GM18498 (cell line): ENCODE measurements at regions not wholly inside any gene's neighbourhood (a gene's known extent, or its start where the extent isn't known, plus 50 kb on each side); places are given as distances from the start of the nearest gene placed in this dataset.

Source experiments
- ATAC-seq: cut with Tn5 transposase; IDR thresholded peaks from one replicate; pipeline ENCODE4 v1.9.1; 2021; ENCODE audit warnings: mild to moderate bottlenecking, moderate library complexity; ENCODE audit not compliant: unreplicated experiment

DNA sequence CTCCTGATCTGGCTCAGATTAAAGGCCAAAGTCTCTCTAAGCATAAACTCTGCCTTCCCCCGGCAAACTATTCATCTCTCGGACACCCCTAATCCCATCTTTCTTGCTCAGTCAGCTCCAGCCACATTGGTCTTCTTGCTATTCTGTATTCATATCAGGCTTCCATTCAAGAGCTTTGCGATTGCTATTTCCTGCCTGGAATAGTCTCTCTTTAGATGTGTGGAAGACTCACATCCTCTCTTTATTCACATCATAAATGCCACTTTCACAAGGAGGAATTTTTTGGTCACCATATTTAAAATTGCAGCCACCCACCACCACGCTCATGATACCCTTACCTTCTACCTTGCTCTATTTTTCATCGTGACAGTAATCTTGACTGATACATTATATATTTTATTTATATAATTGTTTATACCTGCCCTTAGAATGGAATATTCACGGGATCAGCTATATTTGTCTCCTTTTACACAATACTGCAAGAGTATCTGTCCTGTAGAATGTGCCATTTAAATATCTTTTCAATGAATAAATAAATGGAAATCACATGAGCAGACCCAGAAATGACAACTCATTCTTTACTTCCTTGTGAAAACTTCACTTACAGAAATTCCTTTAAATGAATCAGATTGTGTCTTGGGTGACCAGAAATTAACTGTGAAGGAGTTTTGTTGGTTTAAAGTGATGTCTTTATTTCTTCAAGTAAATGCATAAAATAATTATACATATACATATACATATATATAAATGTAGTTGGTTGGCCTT, 780.6 kb upstream of the FLRT2 start:
- ATAC-seq, result no peak

DNA sequence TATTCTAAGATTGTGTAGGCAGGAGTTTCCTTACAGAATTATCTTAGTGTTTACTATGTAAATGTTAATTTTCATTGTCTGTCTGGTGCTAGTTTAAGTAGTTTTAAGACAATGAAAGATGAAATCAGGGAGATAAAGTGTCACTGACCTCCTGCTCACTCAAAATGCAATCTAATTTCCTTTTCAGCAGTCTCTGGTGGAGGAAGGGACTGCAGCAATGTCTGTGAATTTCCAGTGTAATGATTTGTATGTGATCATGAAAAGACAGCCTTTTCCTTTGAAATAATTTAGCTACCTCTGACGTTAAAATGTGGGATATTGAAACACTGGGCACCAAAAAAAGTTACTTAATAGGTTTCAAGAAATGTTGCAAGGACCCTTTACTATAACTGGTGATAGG, 779.7 kb upstream of the FLRT2 start:
- no peak for ATAC-seq

DNA sequence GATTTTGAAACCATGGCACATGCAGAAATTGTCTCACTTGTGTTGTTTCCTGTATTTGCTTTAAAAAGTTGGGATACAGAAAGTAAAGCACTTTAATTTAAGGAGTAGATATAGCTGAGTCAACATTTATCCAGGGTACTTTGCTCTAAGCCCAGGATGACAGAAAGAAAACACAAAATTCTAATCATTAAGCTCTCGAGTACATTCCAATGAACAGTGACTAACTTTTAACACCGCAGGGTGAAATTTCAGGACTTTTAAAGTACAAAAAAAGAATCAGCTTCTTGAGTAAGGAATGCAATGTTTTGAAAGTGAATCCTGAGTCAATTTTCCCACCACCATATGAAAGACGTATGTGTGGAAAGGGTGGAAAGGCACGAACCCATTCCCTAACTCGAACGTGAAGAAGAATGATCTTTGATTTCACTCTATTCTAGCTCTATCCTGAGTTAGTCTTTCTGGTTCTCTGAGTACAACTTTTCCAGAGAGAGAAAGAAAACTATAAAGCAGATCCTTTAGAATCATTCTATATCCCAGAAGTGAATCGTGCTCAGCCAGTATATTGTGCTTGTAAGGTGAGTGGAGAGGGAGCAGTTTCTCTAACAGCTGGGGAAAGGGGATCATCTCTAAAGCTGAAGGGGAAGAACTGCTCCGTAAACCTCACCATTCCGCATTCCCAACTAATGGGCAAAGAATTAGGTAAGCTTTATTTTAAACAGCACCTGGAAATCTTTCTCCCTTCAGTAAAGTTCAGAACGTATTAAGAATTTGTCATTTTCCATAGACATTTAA, 779.0 kb upstream of the FLRT2 start:
- no peak for ATAC-seq

DNA sequence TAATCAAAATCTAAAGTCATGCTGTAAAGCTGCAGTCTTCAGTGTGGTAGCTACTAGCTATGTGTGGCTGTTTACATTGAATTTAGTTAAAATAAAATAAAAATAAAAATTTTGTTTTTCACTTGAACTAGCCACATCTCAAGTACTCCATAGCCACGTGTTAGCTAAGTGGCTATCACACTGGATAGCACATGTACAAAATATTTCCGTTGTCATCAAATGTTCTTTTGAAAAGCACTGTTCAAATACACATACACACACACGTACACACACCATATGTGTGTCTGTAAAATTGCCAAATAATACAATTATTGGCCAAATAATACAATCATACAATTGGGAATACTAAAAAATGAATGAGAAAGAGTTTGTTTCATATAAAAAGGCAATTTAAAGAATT, 778.2 kb upstream of the FLRT2 start:
- no peak for ATAC-seq

DNA sequence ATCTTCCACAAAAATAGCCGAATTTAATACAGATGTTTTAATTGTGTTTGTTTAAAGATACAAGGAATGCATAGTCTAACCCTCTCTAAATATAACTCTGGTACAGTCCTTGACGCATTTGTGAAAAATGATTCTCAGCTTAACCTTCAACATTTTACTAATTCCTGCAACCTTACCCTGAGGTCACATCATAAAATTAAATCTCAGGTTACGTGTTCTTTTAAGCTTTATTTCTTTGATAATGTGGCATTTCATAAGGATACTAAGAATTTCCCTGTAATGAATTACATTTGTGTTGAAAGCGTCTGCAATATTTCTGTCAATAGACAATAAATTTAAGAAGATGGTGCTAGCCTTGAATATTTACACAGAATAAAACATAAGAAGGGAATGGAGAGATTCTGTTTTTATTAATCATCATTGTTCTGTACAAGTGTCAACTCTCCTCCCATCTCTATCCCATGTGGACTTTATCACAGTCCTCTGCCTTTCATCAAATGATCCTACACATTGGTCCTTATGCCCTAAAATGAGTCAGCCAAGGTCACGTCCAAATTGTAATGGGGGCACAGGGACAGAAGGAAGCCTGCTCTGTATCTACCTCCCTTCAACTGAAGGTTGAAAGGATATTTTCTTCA, 769.3 kb upstream of the FLRT2 start:
- no peak for ATAC-seq

DNA sequence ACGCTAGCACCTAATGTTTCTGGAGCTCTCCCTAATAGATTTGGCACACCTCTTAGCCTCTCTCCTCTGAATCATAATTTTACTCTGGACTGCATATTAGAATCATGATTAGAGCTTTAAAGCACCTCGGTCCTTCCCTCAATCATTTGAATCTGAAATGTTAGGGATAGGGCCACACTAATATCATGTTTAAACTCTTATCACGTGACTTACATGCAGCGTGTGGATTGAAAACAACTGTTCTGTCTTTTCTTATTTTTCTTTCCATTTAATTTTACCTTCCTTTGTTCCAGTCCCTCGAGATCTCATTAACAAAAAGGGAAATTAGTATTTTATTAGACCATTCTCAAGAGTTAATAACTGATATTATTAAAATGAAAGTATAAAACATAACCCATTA, 762.5 kb upstream of the FLRT2 start:
- no peak for ATAC-seq

DNA sequence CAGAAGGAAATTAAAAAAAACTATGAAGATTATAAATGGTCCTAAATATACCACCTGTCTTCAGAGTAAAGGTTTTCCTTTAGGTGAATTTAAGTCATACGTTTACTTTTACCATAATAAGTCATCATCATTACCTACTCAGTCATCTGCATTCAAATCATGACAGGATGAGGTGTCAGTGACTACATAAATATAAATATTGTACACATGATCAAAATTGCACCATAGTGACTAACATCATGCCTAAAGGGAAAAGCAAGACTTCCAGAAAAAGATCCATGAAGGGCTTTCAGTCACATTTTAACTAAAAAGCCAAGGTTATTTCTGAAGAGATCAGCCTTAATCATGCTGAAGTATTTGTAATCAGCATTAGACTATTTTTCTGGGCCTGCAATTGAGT, 759.9 kb upstream of the FLRT2 start:
- ATAC-seq, result no peak

DNA sequence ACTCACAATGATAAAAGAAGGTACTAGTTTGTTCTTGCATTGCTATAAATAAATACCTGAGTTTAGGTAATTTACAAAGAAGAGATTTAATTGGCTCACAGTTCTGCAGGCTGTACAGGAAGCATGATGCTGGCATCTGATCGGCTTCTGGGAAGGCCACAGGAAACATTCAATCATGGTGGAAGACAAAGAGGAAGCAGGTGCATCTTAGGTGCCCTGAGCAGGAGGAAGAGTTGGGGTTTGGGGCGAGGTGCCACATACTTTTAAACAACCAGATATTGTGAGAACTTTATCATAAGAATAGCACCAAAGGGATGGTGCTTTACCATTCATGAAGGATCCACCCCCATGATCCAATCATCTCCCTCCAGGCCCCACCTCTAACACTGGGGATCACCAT, 752.6 kb upstream of the FLRT2 start:
- ATAC-seq, result no peak

DNA sequence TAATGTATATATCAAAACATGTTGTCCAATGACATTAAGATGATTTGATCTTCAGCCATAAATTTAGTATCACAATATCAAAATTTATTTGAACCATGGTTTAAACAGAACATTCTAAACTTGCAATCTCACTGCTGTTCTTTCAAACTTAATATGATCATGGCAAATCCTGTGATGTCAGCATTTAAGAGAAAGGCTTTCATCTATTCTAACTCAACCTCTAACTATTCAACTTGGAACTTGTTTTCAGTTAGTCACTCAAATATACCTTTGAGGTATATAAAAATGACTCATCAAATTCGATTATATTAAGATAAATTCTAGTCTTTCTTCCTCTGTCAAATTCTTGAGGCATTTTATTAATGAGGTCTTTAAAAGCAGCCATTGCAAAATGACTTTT, 747.0 kb upstream of the FLRT2 start:
- no peak for ATAC-seq

DNA sequence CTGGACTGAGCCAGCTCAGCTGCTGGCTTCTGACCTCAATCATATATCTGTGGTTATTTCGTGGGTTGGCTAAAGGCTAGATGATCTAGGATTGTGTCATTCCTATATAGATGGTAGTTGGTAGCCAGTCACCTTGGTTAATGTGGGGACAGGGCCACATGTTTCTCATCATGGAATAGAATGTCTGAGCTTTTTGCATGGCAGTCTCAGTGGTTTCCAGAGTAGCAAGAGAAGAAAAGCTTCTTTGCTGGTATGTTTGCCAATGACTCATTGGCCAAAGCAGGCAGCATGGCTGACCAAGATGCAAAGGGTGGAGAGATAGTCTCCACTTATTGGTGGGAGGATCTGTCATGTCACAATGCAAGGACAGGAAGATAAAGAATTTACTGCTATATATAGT, 746.4 kb upstream of the FLRT2 start:
- no peak for ATAC-seq

DNA sequence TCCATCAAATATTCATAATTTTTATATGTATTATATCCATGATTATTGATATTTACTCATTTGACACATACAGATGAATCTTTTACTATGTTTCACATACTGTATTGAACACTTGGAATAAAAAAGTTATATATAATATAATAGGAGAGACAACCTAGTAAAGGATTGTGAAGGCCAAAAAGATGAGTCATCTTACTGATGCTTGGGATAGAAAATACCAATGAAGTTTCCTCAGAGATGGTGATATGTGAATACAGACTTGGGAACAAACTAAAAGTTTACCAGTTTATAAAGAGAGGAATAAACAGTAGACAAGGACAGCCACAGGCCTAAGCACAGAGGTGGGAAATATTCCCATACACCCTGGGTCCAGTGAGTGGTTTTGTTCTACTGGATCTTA, 743.9 kb upstream of the FLRT2 start:
- ATAC-seq, result no peak

DNA sequence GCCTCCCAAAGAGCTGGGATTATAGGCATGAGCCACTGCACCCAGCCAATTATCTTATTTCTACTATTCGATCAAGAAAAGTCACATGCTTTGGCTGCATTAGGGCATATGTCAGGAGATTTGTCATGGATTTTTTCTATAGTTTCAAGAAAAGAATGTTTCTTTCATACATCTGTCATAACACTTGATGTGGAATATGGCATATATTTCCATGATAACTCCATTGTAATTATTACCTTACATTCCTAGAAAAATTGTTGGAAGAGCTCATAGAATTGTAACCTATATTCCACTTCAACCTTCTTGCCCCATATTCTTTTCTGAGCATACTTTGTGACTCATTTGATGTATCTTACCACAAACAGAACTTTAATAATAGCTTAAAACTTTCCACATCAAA, 740.9 kb upstream of the FLRT2 start:
- no peak for ATAC-seq

DNA sequence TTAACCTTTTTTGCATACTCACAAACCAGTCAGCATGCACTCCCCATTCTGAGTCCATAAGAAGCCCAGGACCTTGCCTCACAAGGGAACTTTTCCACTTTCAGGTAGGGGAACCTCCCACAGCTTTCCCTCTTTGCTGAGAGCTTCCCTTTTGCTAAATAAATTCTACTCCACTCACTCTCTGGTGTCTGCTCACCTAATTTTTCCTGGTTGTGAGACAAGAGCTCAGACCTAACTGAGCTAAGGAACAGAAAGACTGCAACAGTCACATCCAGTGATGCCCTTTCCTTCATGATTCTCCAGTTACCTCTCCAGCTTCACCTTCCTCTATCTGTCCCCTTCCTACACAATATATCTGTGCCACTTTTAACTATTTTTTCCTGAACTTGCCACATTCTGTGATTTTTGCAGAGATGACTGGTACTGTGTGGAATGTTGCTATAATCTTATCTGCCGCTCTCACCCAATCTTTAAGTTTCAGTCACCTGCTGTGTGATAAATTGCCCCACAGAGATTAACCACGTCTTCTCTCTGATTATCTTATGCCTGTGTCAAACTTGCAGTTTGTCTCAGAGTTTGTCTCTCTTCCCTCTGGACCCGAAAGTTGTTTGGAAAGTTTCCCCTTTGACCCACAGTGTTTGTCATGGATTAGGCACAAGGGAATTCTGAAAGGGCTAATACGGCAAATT, 737.1 kb upstream of the FLRT2 start:
- ATAC-seq, result no peak

DNA sequence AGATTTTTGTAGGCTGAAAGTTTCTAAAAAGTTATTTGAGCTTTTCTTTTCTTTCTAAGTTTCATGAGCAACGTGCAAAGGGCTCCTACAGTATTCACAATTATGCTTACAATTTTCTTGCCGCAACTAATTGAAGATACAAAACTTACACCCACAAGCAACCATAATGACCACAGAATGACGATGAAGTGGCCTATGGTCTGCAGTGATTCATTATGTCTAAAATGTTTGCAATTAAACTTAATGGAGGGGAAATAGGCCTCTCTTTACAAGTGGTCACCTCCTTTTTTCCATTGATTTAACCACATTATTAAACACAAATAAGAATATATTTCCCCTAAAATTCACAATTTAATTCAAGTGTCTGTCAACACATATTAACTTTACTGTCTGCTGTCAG, 732.6 kb upstream of the FLRT2 start:
- no peak for ATAC-seq

DNA sequence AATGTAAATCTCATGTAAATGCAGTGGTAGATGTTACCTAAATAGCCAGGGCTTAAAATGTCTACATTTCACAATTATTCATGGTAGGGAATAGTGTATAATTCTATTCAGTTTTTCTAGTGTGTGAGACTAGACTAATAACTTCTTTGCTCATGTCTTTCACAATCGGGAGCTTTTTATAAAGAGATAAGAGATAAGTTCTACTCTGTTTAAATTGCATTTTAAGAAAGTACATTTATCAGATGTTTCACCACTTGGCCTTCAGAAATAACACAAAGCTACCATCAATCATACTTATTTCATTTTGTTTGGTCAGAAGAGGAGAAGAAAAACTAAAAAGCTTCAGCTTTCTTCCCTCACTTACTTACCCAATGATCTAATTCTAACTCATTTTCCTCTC, 725.5 kb upstream of the FLRT2 start:
- no peak for ATAC-seq

DNA sequence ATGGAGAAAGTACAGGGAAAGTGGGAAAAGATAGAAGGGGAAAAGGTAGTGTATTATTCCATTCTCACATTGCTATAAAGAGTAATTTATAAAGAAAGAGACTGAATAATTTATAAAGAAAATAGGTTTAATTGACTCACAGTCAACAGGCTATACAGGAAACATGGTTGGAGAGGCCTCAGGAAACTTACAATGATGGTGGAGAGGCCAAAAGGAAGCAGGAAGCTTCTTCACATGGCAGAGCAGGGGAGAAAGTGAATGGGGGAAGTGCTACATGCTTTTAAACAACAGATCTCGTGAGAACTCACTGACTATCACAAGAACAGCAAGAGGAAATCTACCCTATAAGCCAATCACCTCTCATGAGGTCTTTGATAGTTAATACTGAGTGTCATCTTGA, 725.0 kb upstream of the FLRT2 start:
- no peak for ATAC-seq

DNA sequence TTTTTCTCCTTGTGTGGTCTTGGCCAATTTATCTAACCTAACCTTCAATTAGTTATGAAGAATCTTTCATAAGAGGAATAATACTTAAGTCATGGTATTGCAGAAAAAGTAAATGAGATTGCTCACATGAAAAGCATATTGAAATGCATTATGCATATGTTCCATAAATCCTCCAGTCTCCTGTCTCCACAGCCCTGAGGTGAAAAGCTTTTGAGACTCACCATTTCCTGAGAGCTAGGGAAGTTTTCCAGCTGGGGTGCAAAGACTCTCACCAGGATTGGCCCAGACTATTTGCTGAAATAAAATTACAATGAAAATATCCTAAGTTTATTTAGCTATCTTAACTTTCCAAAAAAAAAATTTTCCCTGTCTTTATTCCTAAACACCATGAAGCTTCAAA, 723.8 kb upstream of the FLRT2 start:
- no peak for ATAC-seq

DNA sequence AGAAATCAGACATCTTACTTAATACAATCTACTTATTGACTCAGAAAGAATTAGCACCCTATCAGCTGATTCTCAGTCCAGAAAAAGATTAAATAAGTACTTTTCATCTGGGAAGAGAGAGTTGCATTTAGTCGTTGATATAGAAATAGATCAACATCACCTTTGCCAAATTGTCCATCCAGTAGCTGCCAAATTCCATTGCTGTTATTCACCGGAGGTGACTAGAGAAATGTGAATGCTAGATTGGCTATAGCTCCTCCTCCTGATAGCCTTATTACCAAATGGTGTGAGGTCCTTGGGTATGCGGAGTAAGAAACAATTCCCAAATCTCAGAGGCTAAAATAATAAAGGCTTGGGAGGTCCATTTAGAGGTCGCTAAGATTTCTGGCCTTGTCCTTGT, 723.3 kb upstream of the FLRT2 start:
- ATAC-seq, result no peak

DNA sequence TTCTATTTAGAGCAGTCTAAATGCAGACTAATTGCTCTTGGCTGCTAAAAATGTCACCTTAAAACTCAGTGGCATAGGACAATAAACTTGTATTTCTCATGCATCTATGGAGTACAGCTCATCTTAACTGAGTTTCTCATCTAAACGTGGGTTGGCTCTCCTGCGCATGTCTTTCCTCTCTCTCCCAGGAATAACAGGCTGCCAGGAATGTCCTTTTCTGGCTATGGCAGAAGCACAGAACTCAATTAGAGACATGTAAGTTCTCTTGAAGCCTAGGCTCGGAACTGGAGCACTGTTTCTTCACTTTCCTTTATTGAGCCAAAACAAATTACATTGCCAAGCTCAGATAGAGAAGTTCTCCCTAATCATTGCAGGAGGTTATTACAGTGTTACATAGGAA, 722.3 kb upstream of the FLRT2 start:
- no peak for ATAC-seq

DNA sequence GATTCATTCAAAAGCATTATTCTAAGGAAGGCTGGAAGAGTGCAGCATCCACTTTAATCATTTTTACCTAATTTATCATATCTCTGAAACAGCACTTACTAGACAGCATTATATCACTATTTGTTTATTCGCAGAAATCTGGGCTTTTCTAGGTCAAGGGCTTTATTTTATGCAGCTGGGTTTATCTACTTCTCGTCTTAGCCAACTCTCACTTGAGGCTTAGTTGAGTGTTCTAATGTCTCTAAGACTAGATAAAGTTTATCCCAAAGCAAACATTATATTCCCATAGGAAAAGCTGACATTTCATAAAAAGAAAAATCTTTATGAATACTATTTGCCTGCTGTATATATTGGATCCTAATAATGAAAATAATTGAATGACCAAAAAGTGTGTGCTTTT, 720.8 kb upstream of the FLRT2 start:
- ATAC-seq, result no peak

DNA sequence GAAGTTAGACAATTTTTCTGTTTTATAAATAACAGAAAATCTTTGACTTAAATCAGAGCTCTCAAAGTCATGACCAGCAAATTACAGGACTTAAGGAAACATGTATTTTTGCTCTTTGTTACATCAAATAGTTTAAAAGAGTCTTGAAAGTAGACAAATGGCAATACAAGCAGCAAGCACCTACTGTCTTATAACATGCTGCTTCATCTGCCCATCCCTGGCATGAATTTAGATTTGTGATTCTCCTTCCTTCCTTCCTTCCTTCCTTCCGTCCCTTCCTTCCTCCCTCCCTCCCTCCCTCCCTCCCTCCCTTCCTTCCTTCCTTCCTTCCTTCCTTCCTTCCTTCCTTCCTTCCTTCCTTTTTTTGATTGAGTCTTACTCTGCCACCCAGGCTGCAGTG, 715.6 kb upstream of the FLRT2 start:
- no peak for ATAC-seq

DNA sequence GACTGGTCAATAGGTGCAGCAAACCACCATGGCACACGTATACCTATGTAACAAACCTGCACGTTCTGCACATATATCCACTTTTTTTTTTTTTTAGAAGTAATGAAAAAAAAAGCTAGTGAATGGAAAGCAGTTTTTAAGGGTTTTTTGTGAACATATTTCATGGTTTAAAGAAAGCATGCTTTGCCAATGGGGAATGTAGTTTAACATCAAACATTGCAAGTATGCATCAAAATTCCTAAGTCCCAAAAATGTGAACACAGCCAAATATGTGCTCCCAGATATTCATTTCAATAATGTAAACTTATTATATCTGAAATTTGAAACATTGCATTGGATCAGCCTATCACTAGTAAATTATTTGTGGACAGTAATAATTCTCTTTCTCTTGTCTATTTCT, 710.4 kb upstream of the FLRT2 start:
- no peak for ATAC-seq
